ENCODE measurements at regions not wholly inside any gene's neighbourhood (a gene's known extent, or its start where the extent isn't known, plus 50 kb on each side); places are given as distances from the start of the nearest gene placed in this dataset.

GRCh38 chr11:33449798-33450197 lies 192.6 kb downstream of the HIPK3 start:
- TF ChIP-seq POLR2A (IDR thresholded peaks at IDR 0.05) (no peak), CTCF (IDR thresholded peaks at IDR 0.05) (no peak), POLR2AphosphoS5 (IDR thresholded peaks at IDR 0.05; ENCODE audit: insufficient read depth in 1 of 2, low read depth in 1 of 2) (no peak)
- no peak for DNase-seq (ENCODE audit: extremely low spot score in 2 of 2)

GRCh38 chr11:33448461-33449130 lies 191.4 kb downstream of the HIPK3 start:
- TF ChIP-seq CTCF (IDR thresholded peaks at IDR 0.05): no peak
- TF ChIP-seq POLR2AphosphoS5 (IDR thresholded peaks at IDR 0.05; ENCODE audit: insufficient read depth in 1 of 2, low read depth in 1 of 2): no peak
- DNase-seq (ENCODE audit: extremely low spot score in 2 of 2): no peak
- no peaks in the 10 kb centered on the region for H3K36me3 ChIP-seq
- no peak overlapping the region for H3K27ac ChIP-seq
- H3K4me3 ChIP-seq: no peak overlapping the region
- no peaks in the 10 kb centered on the region for H3K4me1 ChIP-seq
- H3K9me3 ChIP-seq: no peaks in the 10 kb centered on the region
- H3K27me3 ChIP-seq: no peaks in the 10 kb centered on the region
- intact Hi-C loops (cut with DNase I): no loop called here

More at GRCh38 chr11:33449798-33450197, 192.6 kb downstream of the HIPK3 start:
- H3K4me1 ChIP-seq: no peaks in the 10 kb centered on the region
- H3K36me3 ChIP-seq: no peaks in the 10 kb centered on the region
- no peaks in the 10 kb centered on the region for H3K9me3 ChIP-seq
- H3K4me3 ChIP-seq: no peak overlapping the region
- intact Hi-C loops (cut with DNase I): no loop called here
- H3K27ac ChIP-seq: no peak overlapping the region
- no peaks in the 10 kb centered on the region for H3K27me3 ChIP-seq

GRCh38 chr11:33445761-33446161 lies 188.6 kb downstream of the HIPK3 start:
- intact Hi-C loops (cut with DNase I): no loop called here
- Histone ChIP-seq H3K9me3 (no peaks in the 10 kb centered on the region), H3K4me3 (no peak overlapping the region), H3K36me3 (no peaks in the 10 kb centered on the region), H3K4me1 (no peaks in the 10 kb centered on the region), H3K27me3 (no peaks in the 10 kb centered on the region), H3K27ac (no peak overlapping the region)
- no peak for DNase-seq (ENCODE audit: extremely low spot score in 2 of 2)
- no peak for TF ChIP-seq CTCF (IDR thresholded peaks at IDR 0.05)
- no peak for TF ChIP-seq POLR2AphosphoS5 (IDR thresholded peaks at IDR 0.05; ENCODE audit: insufficient read depth in 1 of 2, low read depth in 1 of 2)
- no peak for TF ChIP-seq POLR2A (IDR thresholded peaks at IDR 0.05)

GRCh38 chr11:33444835-33445594 lies 187.8 kb downstream of the HIPK3 start:
- TF ChIP-seq POLR2AphosphoS5 (IDR thresholded peaks at IDR 0.05; ENCODE audit: insufficient read depth in 1 of 2, low read depth in 1 of 2) (no peak), POLR2A (IDR thresholded peaks at IDR 0.05) (no peak), CTCF (IDR thresholded peaks at IDR 0.05) (no peak)
- H3K4me3 ChIP-seq: no peak overlapping the region
- no peaks in the 10 kb centered on the region for H3K27me3 ChIP-seq
- DNase-seq (ENCODE audit: extremely low spot score in 2 of 2): no peak
- H3K9me3 ChIP-seq: no peaks in the 10 kb centered on the region
- H3K4me1 ChIP-seq: no peaks in the 10 kb centered on the region
- intact Hi-C loops (cut with DNase I): no loop called here
- no peak overlapping the region for H3K27ac ChIP-seq
- H3K36me3 ChIP-seq: no peaks in the 10 kb centered on the region

- Histone ChIP-seq H3K36me3 (no peaks in the 10 kb centered on the region), H3K4me1 (no peaks in the 10 kb centered on the region), H3K27ac (no peak overlapping the region), H3K27me3 (no peaks in the 10 kb centered on the region), H3K4me3 (no peak overlapping the region), H3K9me3 (no peaks in the 10 kb centered on the region)
- no peak for DNase-seq (ENCODE audit: extremely low spot score in 2 of 2)
- TF ChIP-seq POLR2AphosphoS5 (IDR thresholded peaks at IDR 0.05; ENCODE audit: insufficient read depth in 1 of 2, low read depth in 1 of 2): no peak
- no peak for TF ChIP-seq POLR2A (IDR thresholded peaks at IDR 0.05)
- no peak for TF ChIP-seq CTCF (IDR thresholded peaks at IDR 0.05)
- intact Hi-C loops (cut with DNase I): no loop called here
Measured at GRCh38 chr11:33443684-33444083, 186.5 kb downstream of the HIPK3 start.

All from vagina (tissue), 2 donors.